ENCODE measurements at regions not wholly inside any gene's neighbourhood (a gene's known extent, or its start where the extent isn't known, plus 50 kb on each side); places are given as distances from the start of the nearest gene placed in this dataset.

DNA sequence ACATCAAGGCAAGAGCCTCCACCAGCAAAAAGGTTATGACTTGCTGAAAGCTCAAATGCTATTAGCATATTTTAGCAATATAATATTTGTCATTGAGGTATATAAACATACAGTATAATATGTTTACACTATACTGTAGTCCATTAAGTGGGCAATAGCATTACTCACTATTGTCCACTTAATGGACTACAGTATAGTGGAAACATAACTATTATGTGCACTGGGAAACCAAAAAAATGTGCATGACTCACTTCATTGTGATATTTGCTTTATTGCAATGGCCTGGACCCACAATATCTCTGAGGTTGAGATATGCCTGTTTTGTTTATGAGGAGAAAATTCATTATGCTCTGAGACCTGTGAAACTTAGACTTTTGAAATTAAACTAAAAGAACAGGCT lies 300.0 kb downstream of the BARHL2 start:
- TF ChIP-seq, protein P1, sequence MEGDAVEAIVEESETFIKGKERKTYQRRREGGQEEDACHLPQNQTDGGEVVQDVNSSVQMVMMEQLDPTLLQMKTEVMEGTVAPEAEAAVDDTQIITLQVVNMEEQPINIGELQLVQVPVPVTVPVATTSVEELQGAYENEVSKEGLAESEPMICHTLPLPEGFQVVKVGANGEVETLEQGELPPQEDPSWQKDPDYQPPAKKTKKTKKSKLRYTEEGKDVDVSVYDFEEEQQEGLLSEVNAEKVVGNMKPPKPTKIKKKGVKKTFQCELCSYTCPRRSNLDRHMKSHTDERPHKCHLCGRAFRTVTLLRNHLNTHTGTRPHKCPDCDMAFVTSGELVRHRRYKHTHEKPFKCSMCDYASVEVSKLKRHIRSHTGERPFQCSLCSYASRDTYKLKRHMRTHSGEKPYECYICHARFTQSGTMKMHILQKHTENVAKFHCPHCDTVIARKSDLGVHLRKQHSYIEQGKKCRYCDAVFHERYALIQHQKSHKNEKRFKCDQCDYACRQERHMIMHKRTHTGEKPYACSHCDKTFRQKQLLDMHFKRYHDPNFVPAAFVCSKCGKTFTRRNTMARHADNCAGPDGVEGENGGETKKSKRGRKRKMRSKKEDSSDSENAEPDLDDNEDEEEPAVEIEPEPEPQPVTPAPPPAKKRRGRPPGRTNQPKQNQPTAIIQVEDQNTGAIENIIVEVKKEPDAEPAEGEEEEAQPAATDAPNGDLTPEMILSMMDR (conservative IDR thresholded peaks at IDR 0.05 in 1 of 2, IDR thresholded peaks at IDR 0.05 in 1 of 2; ENCODE audit: extremely low read depth in 1 of 2, insufficient read depth in 1 of 2, low read depth in 1 of 2, low read length in 2 of 2): no peak
- no peak for TF ChIP-seq EZH2 (IDR thresholded peaks at IDR 0.05; ENCODE audit: borderline replicate concordance, low read length)

Measured in mammary epithelial cell (primary cell).